AG04450 (cell line): ENCODE measurements at regions not wholly inside any gene's neighbourhood (a gene's known extent, or its start where the extent isn't known, plus 50 kb on each side); places are given as distances from the start of the nearest gene placed in this dataset.

ENCODE experiments used
- CTCF ChIA-PET: fragments of 300-600, 350-600 bp; formaldehyde crosslinking; extraction: SDS; loops from one replicate; lab custom pipeline; 2022; ENCODE audit warnings: antibody characterized with exemption, inconsistent platforms; lab: Charles Lee
- POLR2A ChIA-PET: fragments of 350-600 bp; formaldehyde crosslinking; extraction: SDS; loops from one replicate; lab custom pipeline; 2021; ENCODE audit warnings: antibody characterized with exemption, inconsistent platforms; lab: Yijun Ruan, JAX
- DNase-seq: peaks from one replicate; pipeline ENCODE4 v3.0.0-alpha.2; 2011; ENCODE audit warnings: low read depth, low spot score
- H3K27ac ChIP-seq: one replicate; pipeline ENCODE4 v1.5.1; 2012; ENCODE audit warnings: low read depth, low read length, control low read depth
- H3K27me3 ChIP-seq: one replicate; pipeline ENCODE4 v1.6.0; 2012; ENCODE audit warnings: low read length; ENCODE audit not compliant: control insufficient read depth, insufficient read depth
- H3K4me3 ChIP-seq: 2 replicates; pipeline ENCODE4 v1.5.1; 2011; ENCODE audit warnings: mild to moderate bottlenecking, low read depth, low read length, control low read depth
- H3K9me3 ChIP-seq: 2 replicates; pipeline ENCODE4 v1.5.1; 2012; ENCODE audit warnings: low read length; ENCODE audit not compliant: control insufficient read depth, insufficient read depth
- CTCF ChIP-seq: IDR thresholded peaks from 2 replicates; pipeline ENCODE4 v1.5.1; 2011; ENCODE audit warnings: low read depth, low read length, control low read depth, inconsistent platforms

- no peaks in the 10 kb centered on the region for H3K9me3 ChIP-seq
- H3K4me3 ChIP-seq: no peak overlapping the region
- ChIA-PET CTCF (interaction anchor here (0.8 kb wide), 1 partner anchor 93 kb away, joined by 3 read pairs; no protein-coding TSS in a partner anchor), POLR2A (no interaction called here)
- TF ChIP-seq CTCF: no peak
- no peak overlapping the region for H3K27ac ChIP-seq
- DNase-seq: no peak
- no peaks in the 10 kb centered on the region for H3K27me3 ChIP-seq
Measured at GRCh38 chr6:56407883-56408410, 160.6 kb upstream of the COL21A1 start.

- Histone ChIP-seq H3K9me3 (no peaks in the 10 kb centered on the region), H3K27me3 (no peaks in the 10 kb centered on the region), H3K4me3 (no peak overlapping the region), H3K27ac (no peak overlapping the region)
- CTCF ChIA-PET: interaction anchor here (0.9 kb wide), 1 partner anchor 25 kb away, joined by 4 read pairs; no protein-coding TSS in a partner anchor
- DNase-seq: no peak
- TF ChIP-seq CTCF: no peak
- POLR2A ChIA-PET: no interaction called here
Measured at GRCh38 chr6:56406276-56407269, 159.2 kb upstream of the COL21A1 start.

- ChIA-PET POLR2A (no interaction called here), CTCF (interaction anchor here (0.9 to 1.1 kb wide), 2 partner anchors 89 to 190 kb away, joined by 3 to 4 read pairs; no protein-coding TSS in a partner anchor)
- no peak overlapping the region for H3K4me3 ChIP-seq
- H3K27me3 ChIP-seq: no peaks in the 10 kb centered on the region
- H3K27ac ChIP-seq: no peak overlapping the region
- no peak for DNase-seq
- no peaks in the 10 kb centered on the region for H3K9me3 ChIP-seq
- no peak for TF ChIP-seq CTCF
Measured at GRCh38 chr6:56404599-56404998, 157.2 kb upstream of the COL21A1 start.

GRCh38 chr6:56403745-56404144, 156.4 kb upstream of the COL21A1 start:
- no peak for DNase-seq
- H3K27ac ChIP-seq: no peak overlapping the region
- TF ChIP-seq CTCF: no peak
- POLR2A ChIA-PET: no interaction called here
- H3K9me3 ChIP-seq: no peaks in the 10 kb centered on the region
- CTCF ChIA-PET: interaction anchor here (1.1 kb wide), 1 partner anchor 191 kb away, joined by 4 read pairs; no protein-coding TSS in a partner anchor
- H3K4me3 ChIP-seq: no peak overlapping the region
- H3K27me3 ChIP-seq: no peaks in the 10 kb centered on the region
